Hematopoietic multipotent progenitor cell treated with erythropoietin and hydrocortisone succinate and interleukin-3 and kit ligand, for 4 days (in vitro differentiated cells): ENCODE measurements at regions not wholly inside any gene's neighbourhood (a gene's known extent, or its start where the extent isn't known, plus 50 kb on each side); places are given as distances from the start of the nearest gene placed in this dataset.

ENCODE experiments used
- DNase-seq: peaks from one replicate; pipeline ENCODE4 v3.0.0-alpha.2; 2015

DNA sequence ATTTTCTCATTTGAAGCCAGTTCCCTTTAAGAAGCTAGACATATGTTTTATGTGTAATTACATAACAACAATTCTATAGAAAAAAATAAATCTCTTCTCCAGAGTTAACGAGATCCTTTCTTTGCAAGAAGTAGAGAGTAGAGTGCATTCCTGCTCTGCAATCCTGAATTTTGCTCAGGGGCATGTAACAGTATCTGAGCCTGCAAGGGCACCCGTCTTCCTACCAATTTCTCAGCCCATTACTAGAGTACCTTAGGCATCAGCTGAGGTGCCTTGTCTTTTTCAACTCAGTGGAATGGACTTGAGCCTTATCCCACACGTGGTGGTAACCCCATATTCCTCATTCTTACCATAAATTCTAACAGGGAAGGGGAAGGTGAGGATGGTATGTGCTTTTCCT is 205.9 kb downstream of the IKZF2 start:
- no peak for DNase-seq

DNA sequence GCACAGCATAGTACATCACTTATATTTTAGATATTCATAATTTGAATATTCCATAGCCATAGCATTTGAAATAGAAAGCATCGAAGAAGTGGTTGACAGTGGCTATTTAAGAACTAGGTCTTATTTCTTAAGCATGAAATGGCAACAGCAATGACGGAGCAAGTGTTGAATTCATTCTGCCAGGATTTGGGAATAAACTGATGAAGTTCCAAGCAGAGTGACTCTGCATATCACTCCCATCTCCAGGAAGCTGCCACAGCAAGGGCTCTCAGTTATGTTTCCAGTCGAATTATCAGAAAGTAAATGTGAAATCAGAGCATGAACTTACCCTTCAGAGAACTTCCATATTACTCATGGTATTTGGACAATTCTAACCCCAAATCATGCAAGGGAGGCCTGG is 208.1 kb downstream of the IKZF2 start:
- DNase-seq = no peak

DNA sequence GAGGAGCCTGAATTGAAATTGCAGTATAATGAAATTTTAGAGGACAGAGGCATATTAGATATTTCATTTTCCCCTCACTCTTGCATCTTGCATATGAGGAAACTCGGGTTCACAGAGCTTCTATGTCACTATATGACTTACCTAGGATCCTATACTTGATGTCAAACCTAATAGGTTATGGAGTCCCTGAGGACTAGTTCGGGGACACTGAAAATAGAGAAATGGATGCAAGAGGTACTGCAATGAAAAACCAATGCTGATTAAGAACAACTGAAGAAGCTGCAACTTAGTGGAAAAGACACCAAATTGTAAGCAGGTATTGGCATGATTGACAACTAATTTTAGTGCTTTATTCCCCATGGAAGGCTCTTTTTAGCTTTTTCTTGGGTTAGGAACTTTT is 210.1 kb downstream of the IKZF2 start:
- DNase-seq = no peak

DNA sequence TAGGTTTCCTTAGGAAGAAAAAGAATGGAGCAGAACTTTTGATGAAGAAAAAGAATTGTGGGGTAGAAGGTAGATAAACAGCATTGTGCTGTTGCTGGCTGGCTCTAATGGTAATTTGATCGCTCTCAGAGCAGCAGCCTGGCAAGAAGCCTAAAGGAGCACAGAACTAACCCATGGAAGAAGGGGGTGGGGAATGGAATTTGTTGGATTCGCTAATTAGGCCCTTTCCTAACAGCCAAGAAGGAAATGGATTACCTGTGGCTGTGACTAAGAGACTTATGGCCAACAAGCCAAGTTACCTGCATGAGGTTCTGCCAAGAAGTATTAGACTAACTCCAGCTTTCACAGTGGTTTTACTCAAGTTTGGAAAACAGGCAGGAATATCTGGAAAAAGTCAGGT is 210.6 kb downstream of the IKZF2 start:
- DNase-seq = no peak

DNA sequence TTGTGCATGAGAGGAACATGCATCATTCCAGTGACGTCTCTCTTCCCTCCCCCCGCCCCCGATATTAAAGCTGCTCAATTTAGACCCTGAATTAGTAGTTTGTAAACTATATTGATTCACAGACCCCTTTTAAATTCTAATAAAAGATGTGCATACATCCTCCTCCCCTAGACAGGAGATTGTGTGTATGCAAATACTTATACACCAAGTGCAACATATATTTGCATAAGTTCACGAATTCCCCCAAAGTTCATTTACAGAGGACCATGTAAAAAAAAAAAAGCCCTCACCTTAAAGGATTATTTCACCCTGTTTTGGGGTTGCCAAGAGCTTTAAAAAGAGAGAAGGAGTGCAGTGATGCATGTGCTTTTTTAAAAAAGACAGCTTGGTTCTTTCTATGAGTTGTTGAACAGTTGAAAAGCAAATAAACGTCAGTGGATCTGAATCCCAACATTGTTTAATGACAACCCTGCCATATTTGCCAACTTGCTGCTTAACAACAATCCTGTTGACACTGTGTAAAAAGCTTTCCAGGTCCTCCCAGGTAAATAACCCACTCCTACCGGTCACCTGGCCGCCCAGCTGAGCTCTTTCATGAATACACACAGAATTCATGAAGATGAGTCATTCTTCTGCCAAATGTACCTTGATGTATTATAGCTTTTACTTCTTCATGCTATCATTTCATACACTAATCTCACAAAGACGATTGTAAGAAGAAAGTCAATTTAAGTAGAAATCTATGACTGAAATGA is 211.5 kb downstream of the IKZF2 start:
- DNase-seq = no peak

DNA sequence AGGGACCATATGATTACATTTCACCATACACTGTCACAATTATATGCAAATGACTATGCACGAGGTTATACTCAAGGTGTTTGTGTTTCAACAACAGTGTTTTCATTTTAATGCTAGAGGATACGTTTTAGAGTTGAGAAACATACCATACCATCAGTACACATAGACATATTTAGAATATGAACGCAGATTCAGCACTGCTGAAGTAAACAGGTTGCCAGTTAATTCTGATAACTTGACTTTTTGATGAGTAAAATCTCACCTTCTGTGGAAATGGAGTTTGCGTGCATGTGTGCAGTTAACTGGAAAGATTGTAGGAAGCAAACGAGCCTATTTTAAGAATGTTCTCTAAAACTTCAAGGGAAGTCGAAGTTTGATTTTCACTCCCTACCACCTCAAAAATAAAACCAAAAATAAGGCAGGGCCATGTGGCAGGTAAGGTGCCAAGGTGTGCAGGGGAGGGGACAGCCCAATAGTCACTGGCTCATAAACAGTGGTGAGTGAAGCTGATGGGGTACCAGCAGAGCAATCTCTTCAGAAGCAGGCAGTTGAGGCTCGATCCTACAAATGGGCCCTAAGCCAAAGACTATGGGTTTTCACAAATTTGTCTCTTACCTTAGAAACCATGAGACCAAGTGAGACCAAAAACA is 213.1 kb downstream of the IKZF2 start:
- no peak for DNase-seq

DNA sequence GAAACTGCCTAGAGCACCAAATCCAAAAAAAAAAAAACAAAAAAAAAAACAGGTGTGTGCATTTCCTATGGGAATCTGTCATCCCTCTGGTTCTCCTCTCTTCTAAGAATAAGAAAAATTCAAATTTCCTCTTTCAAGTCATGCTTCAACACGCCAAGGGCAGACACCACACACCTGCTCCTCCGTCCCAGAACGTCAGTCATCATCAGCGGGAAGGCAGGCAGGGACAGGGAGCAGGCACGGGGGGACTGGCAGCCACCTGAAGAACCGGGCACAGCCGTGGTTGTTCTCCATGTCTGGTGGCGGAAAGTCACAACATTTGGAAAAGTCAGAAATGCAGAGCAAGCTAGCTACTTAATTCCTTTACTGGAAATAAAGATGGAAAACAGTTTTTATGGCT is 214.8 kb downstream of the IKZF2 start:
- DNase-seq = no peak

DNA sequence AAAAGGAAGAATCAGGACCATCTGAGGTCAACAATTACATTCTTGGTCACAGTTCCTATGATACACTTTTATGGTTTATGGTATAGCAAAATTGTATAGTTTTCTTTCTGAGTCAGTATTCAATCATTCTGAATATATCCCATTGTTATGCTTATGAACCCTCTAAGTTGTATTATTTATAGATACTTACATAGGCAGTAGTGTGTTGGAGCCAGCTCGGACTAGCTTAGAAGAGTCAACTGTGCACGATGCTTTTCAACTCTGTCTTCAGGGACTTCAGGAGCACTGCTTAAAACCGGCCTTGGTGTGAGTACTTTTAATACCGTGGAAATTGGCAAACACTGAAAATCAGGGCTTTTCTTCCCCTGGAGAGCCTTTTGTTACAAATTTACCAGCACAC is 215.7 kb downstream of the IKZF2 start:
- DNase-seq = no peak

DNA sequence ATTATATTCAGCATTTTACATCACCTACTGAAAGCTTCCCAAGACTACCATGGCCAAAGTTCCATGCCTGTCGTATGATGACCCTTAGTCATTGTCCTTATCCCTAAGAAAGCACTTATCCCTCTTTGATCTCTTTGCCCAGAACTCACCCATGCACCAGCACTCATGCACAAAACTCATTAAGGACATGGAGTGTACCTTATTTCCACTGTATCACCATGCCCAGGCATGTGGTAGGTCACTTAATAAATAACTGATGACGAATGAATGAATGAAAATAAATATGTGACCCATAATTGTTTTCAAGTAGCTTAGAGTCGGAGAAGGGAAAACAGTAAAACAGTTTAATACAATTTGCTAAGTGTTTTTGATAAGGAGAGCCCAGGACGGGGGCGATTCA is 220.1 kb downstream of the IKZF2 start:
- DNase-seq = no peak

DNA sequence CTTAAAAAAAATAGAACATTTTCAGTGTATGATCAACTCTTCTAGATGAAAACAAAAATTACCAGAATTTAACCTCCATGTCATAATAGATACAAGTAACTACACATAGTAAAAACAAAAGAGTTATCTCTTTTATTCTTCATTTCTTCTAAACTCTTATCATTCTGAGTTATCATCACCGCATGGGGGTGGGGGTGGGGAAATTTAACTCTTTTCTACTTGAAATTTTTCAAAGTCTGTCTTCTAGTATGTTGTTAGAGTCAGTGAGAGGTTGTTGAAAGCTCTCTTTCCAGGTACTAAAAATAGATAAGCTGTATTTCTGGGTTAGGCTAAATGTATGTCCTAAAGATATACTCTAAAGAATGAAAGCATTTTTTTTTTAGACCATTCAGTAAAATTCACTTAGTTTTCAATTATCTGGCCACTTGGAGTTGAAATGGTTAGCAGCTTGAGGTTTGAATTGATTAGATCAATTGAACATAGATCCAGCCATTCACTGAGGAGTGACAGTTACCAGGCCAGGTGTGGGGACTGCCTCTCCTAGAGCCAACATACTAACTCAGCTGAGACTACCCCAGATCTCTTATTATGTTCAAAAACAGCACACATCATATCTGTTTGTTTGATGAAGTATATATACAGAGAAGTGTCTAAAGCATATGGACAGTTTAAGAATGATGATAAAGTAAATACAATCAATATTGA is 220.7 kb downstream of the IKZF2 start:
- DNase-seq = no peak

DNA sequence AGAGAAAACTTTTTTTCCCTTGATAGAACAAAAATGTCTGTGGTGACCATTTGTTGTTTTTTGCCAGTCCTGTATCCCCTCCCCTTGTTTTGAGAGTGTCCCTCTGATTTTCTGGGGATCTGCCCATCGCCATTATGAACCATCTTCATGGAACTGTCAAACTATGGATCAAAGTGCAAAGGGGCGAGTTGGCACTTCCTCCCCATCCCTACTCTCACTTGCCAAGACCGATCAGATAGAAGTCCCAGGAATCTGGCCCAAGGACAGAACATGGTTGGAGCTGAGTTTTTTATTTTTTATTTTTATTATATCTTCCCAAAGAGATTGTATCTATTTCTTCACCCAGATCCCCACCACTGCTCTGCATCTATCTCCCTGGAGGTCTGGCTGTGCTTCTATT is 221.4 kb downstream of the IKZF2 start:
- no peak for DNase-seq

DNA sequence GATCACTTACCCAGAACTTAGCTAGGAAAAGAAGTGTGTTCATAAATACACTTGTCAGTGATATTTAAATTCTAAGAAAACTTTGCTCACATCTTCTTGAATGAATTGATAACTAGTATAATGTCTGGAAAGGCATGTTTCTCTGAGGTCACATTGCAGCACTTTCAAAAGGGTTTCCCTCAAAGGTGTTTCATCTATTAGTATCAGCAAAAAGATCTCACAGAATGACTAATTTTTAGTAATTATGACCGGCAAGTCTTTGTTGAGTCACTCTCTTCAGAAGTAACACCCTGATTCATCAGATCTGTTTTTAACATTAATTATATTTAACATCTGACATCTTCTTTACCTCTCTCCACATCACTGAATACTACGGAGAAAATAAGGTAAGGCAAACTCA is 222.3 kb downstream of the IKZF2 start:
- DNase-seq = no peak

DNA sequence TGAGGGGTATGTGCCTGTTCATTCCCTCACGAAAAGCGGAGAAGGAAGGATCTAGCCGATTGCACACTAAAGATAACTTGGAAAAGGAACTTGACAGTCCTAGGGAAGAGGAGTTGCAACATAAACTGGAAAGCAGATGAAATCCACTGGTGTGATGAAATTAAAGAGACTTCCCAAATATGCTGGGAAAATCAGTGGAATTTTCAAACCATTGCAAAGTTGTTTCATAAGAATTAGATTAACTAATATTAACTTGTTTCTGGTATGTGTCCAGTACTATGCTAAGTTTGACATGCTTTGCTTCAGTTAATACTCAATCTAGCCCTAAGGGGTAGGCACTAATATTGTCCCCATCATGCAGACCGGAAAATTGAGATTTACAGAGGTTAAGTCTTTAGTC is 222.7 kb downstream of the IKZF2 start:
- DNase-seq = no peak

DNA sequence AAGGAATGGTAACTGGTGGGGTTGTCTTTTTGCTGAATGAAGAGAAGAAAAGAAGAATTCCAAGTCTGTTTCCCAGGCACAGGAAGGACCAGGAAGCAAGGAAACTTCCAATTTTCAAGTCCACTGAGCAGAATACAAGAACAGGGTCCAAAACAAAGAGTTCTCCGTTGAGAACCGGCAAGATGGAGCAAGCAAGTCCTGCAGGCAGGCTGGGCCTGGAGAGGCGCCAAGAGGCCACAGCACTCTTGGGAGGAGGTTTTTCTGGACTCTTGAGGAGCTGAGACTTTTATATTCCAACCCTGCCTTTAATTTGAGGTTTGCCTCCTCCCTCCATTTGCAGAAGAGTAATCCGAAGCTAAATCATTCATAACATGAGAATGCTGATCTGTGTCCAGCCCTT is 224.5 kb downstream of the IKZF2 start:
- no peak for DNase-seq

DNA sequence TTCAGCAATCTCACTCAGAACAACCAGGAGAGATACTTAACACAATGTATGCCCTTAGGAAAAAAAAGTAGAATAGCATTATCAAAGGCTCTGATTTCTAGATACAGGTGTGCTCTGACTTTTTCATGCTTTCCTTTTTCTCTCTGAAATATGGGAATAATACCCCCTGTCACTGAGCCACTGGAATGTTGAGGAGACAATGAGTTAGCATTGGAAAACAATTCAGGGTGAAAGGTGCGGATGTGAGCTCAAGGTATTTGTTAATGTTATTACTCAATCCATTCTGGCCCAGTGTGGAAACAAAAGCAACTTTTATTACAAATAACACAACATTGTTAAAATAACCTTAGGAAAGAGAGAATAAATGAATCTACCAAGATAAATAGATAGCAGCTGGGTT is 228.0 kb downstream of the IKZF2 start:
- DNase-seq = no peak

DNA sequence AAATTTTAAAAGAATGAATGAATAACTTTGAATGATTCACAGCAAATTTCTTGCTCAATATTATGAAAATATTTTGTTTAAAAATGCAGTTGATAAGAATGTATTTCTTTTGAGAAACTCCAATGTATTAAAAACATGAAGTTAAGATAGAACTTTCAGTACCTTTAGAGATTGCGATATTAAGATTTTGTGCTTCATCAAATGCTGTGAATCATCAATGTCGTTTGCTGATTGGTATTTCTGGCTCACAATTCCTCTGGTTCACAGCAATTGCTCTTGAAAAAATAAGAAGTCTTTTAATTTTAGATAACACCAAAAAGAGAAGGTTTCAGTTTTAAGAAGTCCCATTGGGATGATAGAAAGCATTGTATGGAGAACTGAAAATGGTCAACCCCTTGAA is 228.7 kb downstream of the IKZF2 start:
- no peak for DNase-seq

DNA sequence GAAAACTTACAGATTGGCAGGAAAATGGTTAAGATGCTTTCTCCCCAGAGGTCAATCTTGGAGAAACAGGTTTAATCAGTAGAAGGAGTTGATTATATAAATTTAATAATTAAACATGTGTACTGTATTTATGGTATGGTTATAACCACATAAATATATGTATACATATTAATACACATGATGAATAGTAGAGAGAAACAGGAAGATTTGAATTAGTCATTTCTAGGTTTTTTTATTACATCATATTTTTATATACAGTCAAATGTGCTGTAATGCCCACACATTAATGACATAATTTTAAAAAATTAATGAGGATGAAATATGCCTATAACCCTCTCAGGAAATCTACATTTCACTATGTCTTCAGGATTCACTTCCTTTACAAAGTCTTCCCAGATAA is 229.7 kb downstream of the IKZF2 start:
- no peak for DNase-seq

DNA sequence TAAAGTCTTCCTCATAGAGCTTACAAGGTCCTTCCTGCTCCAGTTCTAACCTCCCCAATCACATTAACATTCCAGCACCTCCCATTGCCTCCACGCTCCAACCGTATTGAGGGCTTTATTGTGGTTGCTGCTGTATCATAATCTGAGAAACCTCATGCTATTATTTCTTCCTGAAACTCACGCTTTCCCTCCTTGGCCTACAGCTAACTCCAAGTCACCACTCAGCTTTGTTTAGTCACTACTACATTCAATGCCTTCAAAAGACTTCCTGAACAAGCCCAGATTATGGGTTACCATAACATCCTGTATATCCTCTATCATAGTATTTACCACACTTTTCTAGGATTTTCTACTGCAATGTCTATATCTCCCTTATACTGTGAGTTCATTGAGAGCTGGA is 230.4 kb downstream of the IKZF2 start:
- peak; percentile 17 for DNase-seq

DNA sequence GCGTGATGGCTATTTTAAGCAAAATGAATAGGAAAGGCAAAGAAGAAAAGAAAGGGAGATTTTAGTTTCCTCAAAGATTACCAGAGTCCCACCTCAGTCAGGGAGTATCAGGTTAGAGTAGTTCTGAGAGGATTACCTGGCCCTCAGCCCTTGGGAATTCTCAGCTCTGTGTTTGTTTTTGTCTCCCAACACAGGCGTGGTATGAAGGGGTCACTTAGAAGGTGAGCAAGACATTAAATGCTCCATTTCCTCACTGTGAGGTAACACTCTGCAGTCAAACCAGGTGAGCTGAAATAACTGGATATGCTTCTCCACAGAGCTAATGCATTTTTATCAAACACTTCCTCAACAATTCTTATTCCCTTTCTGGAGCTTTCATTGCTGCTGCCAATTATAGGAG is 232.2 kb downstream of the IKZF2 start:
- no peak for DNase-seq

DNA sequence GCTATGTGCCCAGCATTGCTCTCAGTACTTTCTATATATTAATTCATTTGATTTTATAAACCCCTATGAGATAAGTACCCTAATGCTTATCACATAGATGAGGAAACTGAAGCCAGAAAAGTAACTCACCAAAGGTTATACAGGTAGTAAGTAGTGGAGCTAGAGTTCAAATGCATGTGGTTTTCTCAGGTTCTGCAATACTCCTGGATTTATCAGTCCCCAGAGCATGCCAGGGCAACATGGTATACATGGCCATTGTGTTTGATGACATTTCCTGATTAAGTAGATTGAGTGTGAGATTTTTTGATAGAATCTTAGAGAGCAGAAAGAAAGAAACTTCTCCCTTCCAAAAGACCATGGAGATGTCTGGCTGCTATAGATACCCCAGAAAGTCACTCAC is 233.1 kb downstream of the IKZF2 start:
- DNase-seq = no peak

DNA sequence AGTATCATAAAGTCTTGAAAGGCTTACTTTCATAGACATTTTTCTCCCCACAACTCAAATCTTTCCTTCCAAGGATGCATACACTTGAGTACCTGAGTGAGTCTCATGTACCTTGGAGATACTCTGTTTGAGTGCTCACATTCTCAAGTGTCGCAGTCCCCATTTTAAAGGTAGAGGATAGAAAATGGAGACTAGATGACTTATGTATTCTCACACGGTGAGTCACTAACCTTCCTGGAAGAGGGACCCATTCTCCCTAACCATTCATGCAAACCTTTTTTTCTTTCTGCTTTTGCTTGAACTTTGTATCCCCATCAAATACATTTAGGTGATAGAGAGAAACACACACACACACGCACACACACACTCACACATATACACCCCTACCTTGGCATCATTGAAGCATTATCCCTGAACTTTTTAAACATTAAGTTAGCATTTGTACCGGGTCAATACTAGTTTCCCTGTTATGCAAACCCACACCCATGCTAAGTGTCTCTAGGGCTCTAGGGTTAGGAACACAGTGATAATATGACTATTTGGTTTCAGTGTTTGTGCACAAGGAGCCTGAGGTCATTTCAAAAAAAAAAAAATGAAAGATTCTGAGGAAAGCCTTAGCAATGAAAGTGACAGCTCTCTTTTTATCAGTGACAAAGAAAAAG is 236.2 kb downstream of the IKZF2 start:
- no peak for DNase-seq

DNA sequence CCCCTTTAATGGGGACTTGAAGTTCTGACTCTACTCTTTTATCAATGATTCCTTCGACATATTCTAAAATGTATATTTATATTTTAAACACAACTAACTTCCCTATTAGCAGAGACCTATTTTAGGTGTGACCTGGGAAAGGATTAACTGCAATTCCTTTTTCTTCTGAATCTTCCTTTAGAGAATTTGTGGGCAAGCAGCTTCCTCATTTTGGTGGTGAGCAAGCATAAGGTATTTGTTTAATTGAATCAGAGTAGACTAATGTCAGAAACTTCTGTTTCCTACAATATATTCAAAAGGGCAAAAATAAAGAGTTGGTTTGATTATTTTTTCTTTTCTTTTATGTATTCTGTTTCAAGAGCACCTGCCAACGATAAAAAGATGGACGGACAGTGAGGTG is 237.0 kb downstream of the IKZF2 start:
- peak; percentile 66 for DNase-seq

DNA sequence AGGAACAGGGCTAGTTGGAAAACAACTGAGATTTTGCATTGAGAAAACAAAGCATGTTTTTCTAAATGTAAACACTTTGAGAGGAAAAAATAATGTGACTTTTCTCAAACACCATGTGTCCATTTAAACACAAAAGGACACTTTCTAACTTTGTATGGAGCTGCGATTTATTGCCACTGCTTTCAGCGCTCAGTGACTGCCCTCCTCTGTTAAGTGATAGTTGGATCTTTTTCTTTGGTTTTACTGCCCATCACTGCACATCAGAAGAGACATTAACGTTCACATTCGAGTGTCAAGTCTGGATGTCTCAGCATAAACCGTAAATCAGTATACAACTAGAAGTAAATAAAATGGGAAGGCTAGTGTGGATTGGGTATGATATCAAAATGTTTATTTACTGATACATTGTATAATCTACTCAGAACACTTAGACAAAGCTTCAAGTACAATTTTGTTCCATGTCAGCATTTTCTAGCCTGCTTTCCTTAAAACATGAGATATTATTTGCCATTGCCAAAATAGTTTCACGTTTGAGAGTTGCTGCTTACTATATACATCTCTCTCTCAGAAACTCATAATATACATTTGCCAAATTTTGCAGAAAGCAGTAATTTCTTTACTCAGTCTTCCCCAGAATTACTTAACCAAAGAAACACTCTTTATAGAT is 237.6 kb downstream of the IKZF2 start:
- no peak for DNase-seq
